Peyer's patch (tissue), 4 donors: ENCODE measurements at regions not wholly inside any gene's neighbourhood (a gene's known extent, or its start where the extent isn't known, plus 50 kb on each side); places are given as distances from the start of the nearest gene placed in this dataset.

ENCODE experiments used
- CTCF ChIP-seq, 6 experiments: fragments of 450-650 bp in 4 of 6; fragments of 200-600 bp in 2 of 6; sonication (generic) in 1 of 6; IDR thresholded peaks; one replicate each; pipeline ENCODE4 v1.5.1; 2017 to 2019; ENCODE audit warnings: antibody characterized with exemption in 6 of 6, mild to moderate bottlenecking in 3 of 6, moderate library complexity in 1 of 6
- POLR2A ChIP-seq, 2 donors: fragments of 450-650 bp; IDR thresholded peaks; one replicate each; pipeline ENCODE4 v1.5.1; 2017; ENCODE audit warnings: antibody characterized with exemption in 2 of 2, mild to moderate bottlenecking in 2 of 2, moderate library complexity in 2 of 2

GRCh38 chr3:194810076-194810475, 124.4 kb downstream of the FAM43A start:
- TF ChIP-seq CTCF (IDR thresholded peaks at IDR 0.05) = no peak
- no peak for TF ChIP-seq POLR2A (IDR thresholded peaks at IDR 0.05)
